ENCODE measurements at regions not wholly inside any gene's neighbourhood (a gene's known extent, or its start where the extent isn't known, plus 50 kb on each side); places are given as distances from the start of the nearest gene placed in this dataset.

- no peak for DNase-seq (ENCODE audit: low read depth)
These were observed 143.4 kb downstream of the WNT5A start for GRCh38 chr3:55343486-55344357.

- no peak for DNase-seq (ENCODE audit: low read depth)
These were observed 145.5 kb downstream of the WNT5A start for GRCh38 chr3:55341502-55342031.

GRCh38 chr3:55339819-55340218 is 147.3 kb downstream of the WNT5A start:
- no peak for DNase-seq (ENCODE audit: low read depth)

GRCh38 chr3:55339390-55339789 is 147.7 kb downstream of the WNT5A start:
- DNase-seq (ENCODE audit: low read depth) = no peak

GRCh38 chr3:55337641-55338180 is 149.4 kb downstream of the WNT5A start:
- DNase-seq (ENCODE audit: low read depth) = no peak

GRCh38 chr3:55333923-55334322 is 153.2 kb downstream of the WNT5A start:
- DNase-seq (ENCODE audit: low read depth) = no peak

- DNase-seq (ENCODE audit: low read depth) = no peak
These were observed 154.1 kb downstream of the WNT5A start for GRCh38 chr3:55333046-55333445.

- DNase-seq (ENCODE audit: low read depth) = no peak
These were observed 154.9 kb downstream of the WNT5A start for GRCh38 chr3:55332176-55332575.

GRCh38 chr3:55331524-55331923 is 155.6 kb downstream of the WNT5A start:
- DNase-seq (ENCODE audit: low read depth) = no peak

GRCh38 chr3:55330756-55331155 is 156.3 kb downstream of the WNT5A start:
- no peak for DNase-seq (ENCODE audit: low read depth)

GRCh38 chr3:55330355-55330754 is 156.8 kb downstream of the WNT5A start:
- DNase-seq (ENCODE audit: low read depth) = peak; percentile 88

- peak; percentile 85 for DNase-seq (ENCODE audit: low read depth)
These were observed 157.3 kb downstream of the WNT5A start for GRCh38 chr3:55329849-55330248.

- DNase-seq (ENCODE audit: low read depth) = peak; percentile 33
These were observed 159.8 kb downstream of the WNT5A start for GRCh38 chr3:55327131-55327920.

GRCh38 chr3:55322638-55323037 is 164.5 kb downstream of the WNT5A start:
- no peak for DNase-seq (ENCODE audit: low read depth)

GRCh38 chr3:55320928-55321327 is 166.2 kb downstream of the WNT5A start:
- DNase-seq (ENCODE audit: low read depth) = no peak

- no peak for DNase-seq (ENCODE audit: low read depth)
These were observed 171.7 kb downstream of the WNT5A start for GRCh38 chr3:55315396-55315795.

- DNase-seq (ENCODE audit: low read depth) = no peak
These were observed 173.4 kb downstream of the WNT5A start for GRCh38 chr3:55313666-55314065.

GRCh38 chr3:55309336-55309735 is 177.8 kb downstream of the WNT5A start:
- peak; percentile 40 for DNase-seq (ENCODE audit: low read depth)

- no peak for DNase-seq (ENCODE audit: low read depth)
These were observed 179.5 kb downstream of the WNT5A start for GRCh38 chr3:55307622-55308021.

- no peak for DNase-seq (ENCODE audit: low read depth)
These were observed 181.2 kb downstream of the WNT5A start for GRCh38 chr3:55305696-55306485.

GRCh38 chr3:55300701-55301100 is 186.4 kb downstream of the WNT5A start:
- DNase-seq (ENCODE audit: low read depth) = no peak

GRCh38 chr3:55297706-55298105 is 189.4 kb downstream of the WNT5A start:
- DNase-seq (ENCODE audit: low read depth) = no peak

Measured in HS-5 (cell line).